K562 (cell line): ENCODE measurements at regions not wholly inside any gene's neighbourhood (a gene's known extent, or its start where the extent isn't known, plus 50 kb on each side); places are given as distances from the start of the nearest gene placed in this dataset.
A peak's percentile ranks its signal among the peaks of the same experiment; 100 is the strongest.

Experiments used
- ATF6 ChIP-seq: sonication (generic); formaldehyde crosslinking; IDR thresholded peaks from 2 replicates; pipeline ENCODE4 v1.4.0; 2020; ENCODE audit warnings: mild to moderate bottlenecking, missing genetic modification reagents
- BDP1 ChIP-seq: IDR thresholded peaks from 3 replicates; pipeline ENCODE4 v1.6.1; 2011; ENCODE audit not compliant: insufficient read length, insufficient read depth
- DPF2 ChIP-seq: fragments of 450-650 bp; IDR thresholded peaks from 2 replicates; pipeline ENCODE4 v1.6.1; 2016
- ESRRA ChIP-seq: fragments of 450-650 bp; IDR thresholded peaks from 2 replicates; pipeline ENCODE4 v1.6.1; 2014; ENCODE audit warnings: low read depth, mild to moderate bottlenecking, moderate library complexity, borderline replicate concordance
- GATAD2A ChIP-seq: fragments of 450-650 bp; IDR thresholded peaks from 2 replicates; pipeline ENCODE4 v1.6.1; 2017
- LARP7 ChIP-seq: fragments of 450-650 bp; IDR thresholded peaks from 2 replicates; pipeline ENCODE4 v1.6.1; 2016
- RBFOX2 ChIP-seq: fragments of 200-400 bp; formaldehyde crosslinking; IDR thresholded peaks from 2 replicates; pipeline ENCODE4 v1.6.1; 2017; ENCODE audit warnings: low read depth, mild to moderate bottlenecking, low read length, moderate library complexity
- REST ChIP-seq, 2 experiments: fragments of 450-650 bp; formaldehyde crosslinking in 1 of 2; IDR thresholded peaks; 2 replicates each; pipeline versions ENCODE4 v1.4.0 to v1.6.1; 2014 to 2020; ENCODE audit warnings: mild to moderate bottlenecking in 2 of 2, borderline replicate concordance in 1 of 2, low read depth in 1 of 2
- RFX1 ChIP-seq: fragments of 450-650 bp; IDR thresholded peaks from 2 replicates; pipeline ENCODE4 v1.6.1; 2016; ENCODE audit warnings: mild to moderate bottlenecking, moderate library complexity
- SNRNP70 ChIP-seq: fragments of 200-400 bp; formaldehyde crosslinking; optimal IDR thresholded peaks from 2 replicates; pipeline ENCODE3; 2017; ENCODE audit warnings: low read depth, low read length
- SRSF7 ChIP-seq: fragments of 200-400 bp; formaldehyde crosslinking; optimal IDR thresholded peaks from 2 replicates; pipeline ENCODE3; 2017; ENCODE audit warnings: mild to moderate bottlenecking, low read depth, low read length
- STAT5A ChIP-seq: IDR thresholded peaks from 2 replicates; pipeline ENCODE4 v1.6.1; 2012; ENCODE audit warnings: low read length, inconsistent platforms, borderline replicate concordance
- THAP12 ChIP-seq: fragments of 250-450 bp; sonication (Bioruptor Pico); IDR thresholded peaks from 2 replicates; pipeline ENCODE4 v1.9.0; 2021; ENCODE audit warnings: mild to moderate bottlenecking, inconsistent platforms
- U2AF2 ChIP-seq: fragments of 200-400 bp; formaldehyde crosslinking; optimal IDR thresholded peaks from 2 replicates; pipeline ENCODE3; 2017; ENCODE audit warnings: low read depth, mild to moderate bottlenecking, low read length
- XRCC4 ChIP-seq: IDR thresholded peaks from one replicate; pipeline ENCODE4 v1.6.1; 2011; ENCODE audit not compliant: insufficient read depth, insufficient read length; ENCODE audit errors: extremely low read depth
- ZKSCAN3 ChIP-seq: fragments of 250-450 bp; sonication (Bioruptor Pico); IDR thresholded peaks from 2 replicates; pipeline ENCODE4 v1.4.0; 2020
- ZNF507 ChIP-seq: conservative IDR thresholded peaks from 2 replicates; pipeline ENCODE4 v1.6.1; 2017; ENCODE audit warnings: missing genetic modification characterization, missing compliant biosample characterization
- ZNF668 ChIP-seq: fragments of 250-450 bp; sonication (Bioruptor Pico); IDR thresholded peaks from 2 replicates; pipeline ENCODE4 v1.8.0; 2022; ENCODE audit warnings: mild to moderate bottlenecking, inconsistent platforms

- TF ChIP-seq XRCC4 (no peak), DPF2 (peak; percentile 93), GATAD2A (0 out of 2 replicates have a peak, but pooled peaks have one; percentile 40), REST (IDR thresholded peaks at IDR 0.05; ENCODE audit: borderline replicate concordance) (peak; percentile 48), REST (CRISPR knock-in tag; IDR thresholded peaks at IDR 0.05; ENCODE audit: low read depth) (no peak), ZNF668 (no peak), ESRRA (no peak), ATF6 (CRISPR knock-in tag) (no peak), ZKSCAN3 (CRISPR knock-in tag) (no peak), SRSF7 (no peak), U2AF2 (no peak), RFX1 (no peak), SNRNP70 (no peak), BDP1 (no peak), STAT5A (peak; percentile 62), THAP12 (CRISPR knock-in tag) (no peak), ZNF507 (tag) (no peak), RBFOX2 (no peak), LARP7 (no peak)
Measured at GRCh38 chr12:27852742-27853141, 72.7 kb upstream of the MANSC4 start (continued).
